NB4 (cell line): ENCODE measurements at regions not wholly inside any gene's neighbourhood (a gene's known extent, or its start where the extent isn't known, plus 50 kb on each side); places are given as distances from the start of the nearest gene placed in this dataset.

Source experiments
- POLR2A ChIP-seq: IDR thresholded peaks from 2 replicates; pipeline ENCODE4 v1.6.1; 2011; ENCODE audit warnings: mild to moderate bottlenecking; ENCODE audit not compliant: insufficient read length; ENCODE audit errors: extremely low read depth
- TF ChIP-seq, protein P1 (sequence below): IDR thresholded peaks from one replicate; pipeline ENCODE4 v1.5.1; 2012; ENCODE audit warnings: low read depth, low read length
- TF ChIP-seq, protein P2 (sequence below): IDR thresholded peaks from 2 replicates; pipeline ENCODE4 v1.6.1; 2011; ENCODE audit warnings: low read depth, low read length

DNA sequence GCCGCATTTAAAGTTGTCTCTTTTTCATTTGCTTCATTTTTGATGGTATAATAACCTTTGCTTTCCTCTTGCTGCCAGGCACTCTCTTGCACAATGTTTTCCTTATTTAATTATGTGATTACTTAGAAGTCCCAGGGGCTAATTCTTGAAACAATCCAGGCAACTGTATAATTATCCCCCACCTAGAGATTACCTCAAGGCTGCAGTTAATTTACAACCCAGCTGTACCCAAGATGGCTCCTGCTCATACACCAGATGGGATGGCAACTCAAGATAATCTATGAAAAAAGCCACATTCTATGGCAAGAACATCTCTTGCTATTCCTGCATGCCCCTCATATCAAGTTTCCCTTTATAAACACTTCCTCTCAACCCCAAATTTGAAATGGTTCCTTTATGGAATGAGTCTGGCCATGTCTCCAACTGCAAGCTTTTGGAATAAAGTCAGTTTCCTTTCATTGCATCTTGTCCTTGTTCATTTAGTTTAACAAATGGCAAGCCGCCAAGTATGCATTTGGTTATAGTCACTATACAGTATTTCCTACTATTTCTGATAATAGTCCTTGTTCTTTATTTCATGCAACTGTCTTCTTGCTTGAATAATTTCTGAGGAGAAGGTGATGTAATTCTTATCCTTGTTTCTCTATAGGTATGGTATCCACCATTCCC is 1042.6 kb downstream of the PLA2G4A start:
- TF ChIP-seq, protein P1, sequence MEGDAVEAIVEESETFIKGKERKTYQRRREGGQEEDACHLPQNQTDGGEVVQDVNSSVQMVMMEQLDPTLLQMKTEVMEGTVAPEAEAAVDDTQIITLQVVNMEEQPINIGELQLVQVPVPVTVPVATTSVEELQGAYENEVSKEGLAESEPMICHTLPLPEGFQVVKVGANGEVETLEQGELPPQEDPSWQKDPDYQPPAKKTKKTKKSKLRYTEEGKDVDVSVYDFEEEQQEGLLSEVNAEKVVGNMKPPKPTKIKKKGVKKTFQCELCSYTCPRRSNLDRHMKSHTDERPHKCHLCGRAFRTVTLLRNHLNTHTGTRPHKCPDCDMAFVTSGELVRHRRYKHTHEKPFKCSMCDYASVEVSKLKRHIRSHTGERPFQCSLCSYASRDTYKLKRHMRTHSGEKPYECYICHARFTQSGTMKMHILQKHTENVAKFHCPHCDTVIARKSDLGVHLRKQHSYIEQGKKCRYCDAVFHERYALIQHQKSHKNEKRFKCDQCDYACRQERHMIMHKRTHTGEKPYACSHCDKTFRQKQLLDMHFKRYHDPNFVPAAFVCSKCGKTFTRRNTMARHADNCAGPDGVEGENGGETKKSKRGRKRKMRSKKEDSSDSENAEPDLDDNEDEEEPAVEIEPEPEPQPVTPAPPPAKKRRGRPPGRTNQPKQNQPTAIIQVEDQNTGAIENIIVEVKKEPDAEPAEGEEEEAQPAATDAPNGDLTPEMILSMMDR: no peak
- no peak for TF ChIP-seq POLR2A
- TF ChIP-seq, protein P2, sequence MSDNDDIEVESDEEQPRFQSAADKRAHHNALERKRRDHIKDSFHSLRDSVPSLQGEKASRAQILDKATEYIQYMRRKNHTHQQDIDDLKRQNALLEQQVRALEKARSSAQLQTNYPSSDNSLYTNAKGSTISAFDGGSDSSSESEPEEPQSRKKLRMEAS: no peak
